AG08395 (cell line): ENCODE measurements at regions not wholly inside any gene's neighbourhood (a gene's known extent, or its start where the extent isn't known, plus 50 kb on each side); places are given as distances from the start of the nearest gene placed in this dataset.
"Not testable (repeated sequence)": the region's sequence is repeated elsewhere in the genome, so short reads cannot be mapped to it uniquely, and the experiment has no call there.

Experiments used
- DNase-seq: peaks from one replicate; pipeline ENCODE4 v3.0.0; 2012; ENCODE audit warnings: mixed read lengths, low spot score

GRCh38 chr7:39825401-39825980 is 124.6 kb upstream of the CDK13 start:
- no peak for DNase-seq

GRCh38 chr7:39826166-39826565 is 123.9 kb upstream of the CDK13 start:
- no peak for DNase-seq

GRCh38 chr7:39827571-39827970 is 122.5 kb upstream of the CDK13 start:
- no peak for DNase-seq

GRCh38 chr7:39829028-39829427 is 121.0 kb upstream of the CDK13 start:
- no peak for DNase-seq

- no peak for DNase-seq
Measured at GRCh38 chr7:39832519-39833085, 117.5 kb upstream of the CDK13 start.

- DNase-seq, result peak; percentile 15
Measured at GRCh38 chr7:39833180-39833799, 116.8 kb upstream of the CDK13 start.

GRCh38 chr7:39833865-39834634 is 116.0 kb upstream of the CDK13 start:
- DNase-seq, result not testable (repeated sequence)

- no peak for DNase-seq
Measured at GRCh38 chr7:39838326-39838725, 111.7 kb upstream of the CDK13 start.

GRCh38 chr7:39845006-39845405 is 105.0 kb upstream of the CDK13 start:
- DNase-seq, result no peak

- DNase-seq, result no peak
Measured at GRCh38 chr7:39847227-39847626, 102.8 kb upstream of the CDK13 start.

GRCh38 chr7:39851466-39852045 is 98.5 kb upstream of the CDK13 start:
- no peak for DNase-seq

GRCh38 chr7:39854616-39855324 is 95.3 kb upstream of the CDK13 start:
- DNase-seq, result not testable (repeated sequence)

GRCh38 chr7:39855325-39855674 is 94.8 kb upstream of the CDK13 start:
- DNase-seq, result no peak

GRCh38 chr7:39863675-39864322 is 86.3 kb upstream of the CDK13 start:
- DNase-seq, result not testable (repeated sequence)

- not testable (repeated sequence) for DNase-seq
Measured at GRCh38 chr7:39869888-39870522, 80.1 kb upstream of the CDK13 start.

- not testable (repeated sequence) for DNase-seq
Measured at GRCh38 chr7:39871610-39872009, 78.4 kb upstream of the CDK13 start.

- DNase-seq, result peak; percentile 41
Measured at GRCh38 chr7:39880556-39880955, 69.5 kb upstream of the CDK13 start.

GRCh38 chr7:39882148-39882784 is 67.8 kb upstream of the CDK13 start:
- no peak for DNase-seq

GRCh38 chr7:39883812-39884390 is 66.2 kb upstream of the CDK13 start:
- no peak for DNase-seq
